ENCODE measurements at regions not wholly inside any gene's neighbourhood (a gene's known extent, or its start where the extent isn't known, plus 50 kb on each side); places are given as distances from the start of the nearest gene placed in this dataset.

DNA sequence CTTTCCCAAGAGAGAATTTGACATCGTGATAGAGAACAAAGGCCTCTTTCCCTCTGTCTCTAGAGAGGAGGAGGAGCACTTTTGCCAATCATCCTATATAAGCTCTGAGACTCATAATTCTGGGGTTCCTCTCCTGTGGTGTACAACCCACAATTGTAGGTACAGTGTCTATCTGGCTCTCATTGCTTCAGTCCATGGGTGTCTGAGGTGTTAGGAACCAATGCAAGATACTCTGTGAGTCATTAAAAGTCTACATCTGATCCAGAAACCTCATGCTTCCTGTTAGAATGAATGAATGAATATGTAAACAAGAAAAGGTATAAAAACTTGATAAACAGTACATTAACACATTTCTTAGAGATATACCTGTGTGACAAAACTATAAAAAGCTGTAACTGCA, 356.7 kb downstream of the QKI start:
- TF ChIP-seq, protein P1, sequence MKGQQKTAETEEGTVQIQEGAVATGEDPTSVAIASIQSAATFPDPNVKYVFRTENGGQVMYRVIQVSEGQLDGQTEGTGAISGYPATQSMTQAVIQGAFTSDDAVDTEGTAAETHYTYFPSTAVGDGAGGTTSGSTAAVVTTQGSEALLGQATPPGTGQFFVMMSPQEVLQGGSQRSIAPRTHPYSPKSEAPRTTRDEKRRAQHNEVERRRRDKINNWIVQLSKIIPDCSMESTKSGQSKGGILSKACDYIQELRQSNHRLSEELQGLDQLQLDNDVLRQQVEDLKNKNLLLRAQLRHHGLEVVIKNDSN (IDR thresholded peaks at IDR 0.05), result no peak
- no peak for TF ChIP-seq RAD21 (IDR thresholded peaks at IDR 0.05; ENCODE audit: low read depth)
- TF ChIP-seq TEAD4 (IDR thresholded peaks at IDR 0.05), result no peak
- TF ChIP-seq ZBTB7A (IDR thresholded peaks at IDR 0.05; ENCODE audit: low read depth), result no peak
- TF ChIP-seq TAF1 (IDR thresholded peaks at IDR 0.05; ENCODE audit: low read depth), result no peak
- no peak for TF ChIP-seq NFIC (IDR thresholded peaks at IDR 0.05)
- TF ChIP-seq, protein P2, sequence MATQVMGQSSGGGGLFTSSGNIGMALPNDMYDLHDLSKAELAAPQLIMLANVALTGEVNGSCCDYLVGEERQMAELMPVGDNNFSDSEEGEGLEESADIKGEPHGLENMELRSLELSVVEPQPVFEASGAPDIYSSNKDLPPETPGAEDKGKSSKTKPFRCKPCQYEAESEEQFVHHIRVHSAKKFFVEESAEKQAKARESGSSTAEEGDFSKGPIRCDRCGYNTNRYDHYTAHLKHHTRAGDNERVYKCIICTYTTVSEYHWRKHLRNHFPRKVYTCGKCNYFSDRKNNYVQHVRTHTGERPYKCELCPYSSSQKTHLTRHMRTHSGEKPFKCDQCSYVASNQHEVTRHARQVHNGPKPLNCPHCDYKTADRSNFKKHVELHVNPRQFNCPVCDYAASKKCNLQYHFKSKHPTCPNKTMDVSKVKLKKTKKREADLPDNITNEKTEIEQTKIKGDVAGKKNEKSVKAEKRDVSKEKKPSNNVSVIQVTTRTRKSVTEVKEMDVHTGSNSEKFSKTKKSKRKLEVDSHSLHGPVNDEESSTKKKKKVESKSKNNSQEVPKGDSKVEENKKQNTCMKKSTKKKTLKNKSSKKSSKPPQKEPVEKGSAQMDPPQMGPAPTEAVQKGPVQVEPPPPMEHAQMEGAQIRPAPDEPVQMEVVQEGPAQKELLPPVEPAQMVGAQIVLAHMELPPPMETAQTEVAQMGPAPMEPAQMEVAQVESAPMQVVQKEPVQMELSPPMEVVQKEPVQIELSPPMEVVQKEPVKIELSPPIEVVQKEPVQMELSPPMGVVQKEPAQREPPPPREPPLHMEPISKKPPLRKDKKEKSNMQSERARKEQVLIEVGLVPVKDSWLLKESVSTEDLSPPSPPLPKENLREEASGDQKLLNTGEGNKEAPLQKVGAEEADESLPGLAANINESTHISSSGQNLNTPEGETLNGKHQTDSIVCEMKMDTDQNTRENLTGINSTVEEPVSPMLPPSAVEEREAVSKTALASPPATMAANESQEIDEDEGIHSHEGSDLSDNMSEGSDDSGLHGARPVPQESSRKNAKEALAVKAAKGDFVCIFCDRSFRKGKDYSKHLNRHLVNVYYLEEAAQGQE (IDR thresholded peaks at IDR 0.05; ENCODE audit: low read depth), result no peak

DNA sequence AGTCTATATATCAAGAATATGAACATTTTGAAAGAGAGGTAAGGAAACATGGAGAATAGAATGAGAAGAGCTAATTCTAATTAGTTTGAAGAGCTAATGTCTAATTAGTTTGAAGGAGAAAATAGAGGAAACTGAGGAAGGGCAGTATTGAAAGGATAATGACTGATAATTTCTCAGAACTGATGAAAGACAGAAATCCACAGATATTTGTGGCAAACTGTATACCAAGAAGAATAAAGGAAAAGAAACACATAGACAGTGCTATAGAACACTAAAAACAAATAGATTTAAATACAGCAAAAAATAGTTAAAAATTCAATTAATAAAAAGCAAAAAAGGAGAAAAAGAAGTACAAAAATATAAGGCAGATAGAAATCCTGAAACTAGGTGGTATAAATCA, 354.4 kb downstream of the QKI start:
- TF ChIP-seq EGR1 (IDR thresholded peaks at IDR 0.05) (no peak), TAF1 (IDR thresholded peaks at IDR 0.05; ENCODE audit: low read depth) (no peak), FOXM1 (IDR thresholded peaks at IDR 0.05; ENCODE audit: borderline replicate concordance, low read depth) (no peak), RAD21 (IDR thresholded peaks at IDR 0.05; ENCODE audit: low read depth) (no peak), CEBPB (IDR thresholded peaks at IDR 0.05) (no peak), ZBTB7A (IDR thresholded peaks at IDR 0.05; ENCODE audit: low read depth) (no peak), TEAD4 (IDR thresholded peaks at IDR 0.05) (no peak), YY1 (IDR thresholded peaks at IDR 0.05; ENCODE audit: low read depth) (no peak), EP300 (IDR thresholded peaks at IDR 0.05; ENCODE audit: borderline replicate concordance) (no peak), NFIC (IDR thresholded peaks at IDR 0.05) (no peak), CREB1 (IDR thresholded peaks at IDR 0.05; ENCODE audit: low read depth) (no peak), TCF12 (IDR thresholded peaks at IDR 0.05; ENCODE audit: low read depth) (no peak)
- TF ChIP-seq, protein P3, sequence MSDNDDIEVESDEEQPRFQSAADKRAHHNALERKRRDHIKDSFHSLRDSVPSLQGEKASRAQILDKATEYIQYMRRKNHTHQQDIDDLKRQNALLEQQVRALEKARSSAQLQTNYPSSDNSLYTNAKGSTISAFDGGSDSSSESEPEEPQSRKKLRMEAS (IDR thresholded peaks at IDR 0.05), result no peak
- TF ChIP-seq, protein P1 (IDR thresholded peaks at IDR 0.05), result no peak
- TF ChIP-seq, protein P2 (IDR thresholded peaks at IDR 0.05; ENCODE audit: low read depth), result no peak

DNA sequence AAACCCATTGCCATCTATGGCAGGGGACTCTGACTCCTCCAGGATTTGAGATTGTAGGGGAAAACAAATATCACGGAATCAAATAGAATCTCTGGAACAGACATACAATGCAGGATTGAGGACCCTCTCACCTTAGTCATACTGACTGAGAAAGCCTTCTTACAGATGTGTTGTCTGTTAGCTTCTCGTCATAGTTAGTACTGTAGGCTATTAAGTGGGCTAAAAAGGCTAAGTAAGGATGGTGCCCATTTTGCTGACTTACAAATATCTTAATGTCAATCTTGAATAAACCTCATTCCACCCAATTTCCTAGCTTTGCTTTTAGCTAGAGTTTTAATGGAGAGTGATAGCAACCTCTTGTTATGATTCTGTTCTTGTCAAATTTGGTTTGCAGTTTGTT, 352.4 kb downstream of the QKI start:
- no peak for TF ChIP-seq CREB1 (IDR thresholded peaks at IDR 0.05; ENCODE audit: low read depth)
- TF ChIP-seq, protein P1 (IDR thresholded peaks at IDR 0.05), result no peak
- TF ChIP-seq RAD21 (IDR thresholded peaks at IDR 0.05; ENCODE audit: low read depth), result no peak
- no peak for TF ChIP-seq ZBTB7A (IDR thresholded peaks at IDR 0.05; ENCODE audit: low read depth)
- TF ChIP-seq EP300 (IDR thresholded peaks at IDR 0.05; ENCODE audit: borderline replicate concordance), result no peak
- TF ChIP-seq, protein P3 (IDR thresholded peaks at IDR 0.05), result no peak

DNA sequence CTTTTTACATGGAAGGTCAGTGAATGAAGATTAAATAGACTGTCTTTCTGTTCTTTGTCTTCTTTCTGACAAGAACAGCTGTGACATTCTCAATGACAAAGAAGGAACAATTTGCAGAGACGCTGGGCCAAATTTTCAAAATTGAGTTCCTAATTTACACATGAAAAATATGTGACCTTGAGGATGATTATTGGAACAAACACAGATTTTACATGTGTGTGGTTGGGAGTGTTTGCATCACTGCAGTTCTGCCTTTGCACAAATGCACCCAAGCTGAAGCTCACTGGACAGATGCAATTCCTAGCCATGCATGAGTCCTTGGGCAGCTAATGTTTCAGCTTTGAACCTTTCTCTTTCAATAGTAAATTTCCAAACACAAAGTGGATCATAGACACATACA, 350.8 kb downstream of the QKI start:
- TF ChIP-seq RAD21 (IDR thresholded peaks at IDR 0.05; ENCODE audit: low read depth) (no peak), CREB1 (IDR thresholded peaks at IDR 0.05; ENCODE audit: low read depth) (no peak), NFIC (IDR thresholded peaks at IDR 0.05) (no peak), EP300 (IDR thresholded peaks at IDR 0.05; ENCODE audit: borderline replicate concordance) (no peak), TCF12 (IDR thresholded peaks at IDR 0.05; ENCODE audit: low read depth) (no peak), YY1 (IDR thresholded peaks at IDR 0.05; ENCODE audit: low read depth) (no peak), TAF1 (IDR thresholded peaks at IDR 0.05; ENCODE audit: low read depth) (no peak), TEAD4 (IDR thresholded peaks at IDR 0.05) (no peak), FOXM1 (IDR thresholded peaks at IDR 0.05; ENCODE audit: borderline replicate concordance, low read depth) (no peak), EGR1 (IDR thresholded peaks at IDR 0.05) (no peak), CEBPB (IDR thresholded peaks at IDR 0.05) (no peak)
- TF ChIP-seq, protein P2 (IDR thresholded peaks at IDR 0.05; ENCODE audit: low read depth), result no peak
- TF ChIP-seq, protein P1 (IDR thresholded peaks at IDR 0.05), result no peak
- TF ChIP-seq, protein P3 (IDR thresholded peaks at IDR 0.05), result no peak
